ENCODE measurements at regions not wholly inside any gene's neighbourhood (a gene's known extent, or its start where the extent isn't known, plus 50 kb on each side); places are given as distances from the start of the nearest gene placed in this dataset.

DNA sequence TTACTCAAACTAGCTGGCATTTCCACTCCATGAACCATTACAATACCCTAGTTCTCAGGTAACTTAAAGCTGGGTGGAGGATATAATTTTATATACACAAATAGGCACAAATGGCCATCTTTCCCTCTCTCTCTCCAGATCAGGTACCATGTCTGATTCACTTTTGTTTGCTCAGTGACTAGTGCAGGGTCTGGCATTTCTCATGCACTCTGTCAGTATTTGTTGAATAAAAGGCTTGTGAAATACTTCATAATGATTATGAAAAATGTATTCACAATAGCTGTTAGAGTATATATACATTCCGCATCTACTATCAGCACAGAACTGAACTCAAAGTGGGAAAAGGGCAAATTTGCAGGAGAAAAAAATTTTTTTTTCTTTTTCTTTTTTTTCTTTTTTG, 510.2 kb upstream of the USP24 start:
- DNase-seq: no peak

DNA sequence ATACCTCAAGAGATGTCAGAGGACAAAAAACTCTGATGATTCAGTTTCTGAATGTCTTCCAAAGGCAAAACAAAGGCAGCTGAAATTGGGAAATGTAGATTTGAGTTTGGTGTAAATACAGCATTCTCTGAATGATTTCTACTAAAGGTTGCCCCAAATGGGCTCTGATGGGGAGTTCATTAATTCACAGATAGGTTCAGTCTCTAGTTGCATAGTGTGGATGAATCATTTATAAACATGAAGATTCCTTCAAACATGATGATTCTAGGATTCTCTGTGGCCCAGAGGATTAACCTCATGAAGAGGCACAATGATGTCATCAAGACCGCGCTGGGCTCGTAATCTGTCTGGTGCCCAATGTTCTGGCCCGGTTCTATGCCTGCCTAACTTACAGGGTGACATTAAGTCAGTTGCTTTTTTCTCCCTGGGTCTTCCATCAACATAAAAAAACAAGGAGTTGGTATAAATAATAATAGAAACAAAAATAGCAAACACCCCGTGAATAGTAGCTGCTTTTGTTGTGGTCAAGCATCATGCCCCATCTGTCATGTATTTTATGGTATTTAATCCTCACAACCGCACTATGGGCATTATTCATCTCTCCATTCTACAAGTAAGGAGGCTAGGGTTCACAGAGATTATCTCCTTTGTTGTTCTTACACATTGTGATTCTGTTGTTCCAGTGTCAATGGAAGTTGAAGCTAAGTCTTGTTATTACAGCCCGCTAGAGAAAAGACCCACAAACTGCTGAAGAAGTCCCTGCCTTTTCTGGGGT, 509.6 kb upstream of the USP24 start:
- DNase-seq: no peak

GRCh38 chr1:55723001-55723400, 507.8 kb upstream of the USP24 start:
- no peak for DNase-seq

DNA sequence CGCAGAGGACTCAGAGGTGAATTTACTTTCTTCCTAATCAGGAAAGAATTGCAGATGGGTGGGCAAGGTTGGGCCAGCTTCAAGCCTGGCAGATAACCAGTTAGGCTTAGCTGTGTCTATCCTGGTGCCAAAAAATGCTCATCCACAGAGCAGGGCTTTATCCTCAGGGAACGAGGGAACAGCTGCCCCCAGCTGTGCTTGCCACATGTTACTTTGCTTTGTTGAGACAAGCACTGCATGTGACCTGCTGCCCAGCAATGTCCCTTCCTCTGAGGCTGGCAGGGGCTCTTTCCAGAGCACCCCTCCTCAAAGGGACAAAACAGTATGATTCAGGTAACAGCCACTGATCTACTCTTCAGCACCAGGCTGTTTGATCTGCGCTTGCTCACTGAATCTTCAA, 505.1 kb upstream of the USP24 start:
- DNase-seq: no peak

DNA sequence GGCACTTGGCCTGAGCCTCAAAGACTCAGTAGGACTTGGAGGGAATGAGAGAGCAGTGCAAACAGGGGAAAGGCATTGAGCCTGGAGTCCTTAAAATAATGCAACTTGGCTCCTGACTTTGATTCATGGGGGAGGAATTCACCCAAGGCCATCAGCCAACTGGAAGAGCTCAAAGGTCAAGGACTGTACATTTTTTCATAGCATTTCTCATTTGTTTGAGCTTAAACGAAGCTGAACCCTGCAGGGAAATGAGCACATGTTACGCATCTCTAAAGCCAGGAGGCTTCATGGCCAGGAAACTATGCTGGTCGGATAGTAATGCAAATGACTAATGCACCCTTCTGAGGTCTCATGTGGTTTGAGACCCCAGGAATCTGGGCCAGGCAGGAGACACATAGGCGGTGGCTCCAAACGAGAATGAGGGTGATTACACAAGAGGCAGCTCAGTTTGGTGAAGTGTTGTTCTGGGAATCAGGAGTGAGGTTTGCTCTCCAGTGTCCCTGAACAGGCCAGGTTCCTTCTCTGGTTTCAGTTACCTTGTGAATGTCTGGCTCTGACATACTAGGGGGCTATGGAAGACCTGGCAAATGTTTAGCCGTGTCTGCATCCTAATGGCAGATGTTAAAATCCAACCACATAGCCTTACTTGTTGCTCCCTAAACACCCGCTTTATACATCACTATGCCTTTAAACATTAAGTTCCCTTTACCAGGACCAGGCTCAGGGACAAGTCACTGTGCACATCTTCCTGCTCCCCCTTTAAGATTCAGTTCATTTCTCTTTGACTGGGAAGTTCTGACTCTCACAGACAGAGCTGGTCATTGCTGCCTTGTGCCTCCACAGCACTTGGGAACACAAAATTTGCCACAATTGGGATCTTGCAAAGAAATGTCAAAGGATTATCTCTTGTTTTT, 503.9 kb upstream of the USP24 start:
- no peak for DNase-seq

DNA sequence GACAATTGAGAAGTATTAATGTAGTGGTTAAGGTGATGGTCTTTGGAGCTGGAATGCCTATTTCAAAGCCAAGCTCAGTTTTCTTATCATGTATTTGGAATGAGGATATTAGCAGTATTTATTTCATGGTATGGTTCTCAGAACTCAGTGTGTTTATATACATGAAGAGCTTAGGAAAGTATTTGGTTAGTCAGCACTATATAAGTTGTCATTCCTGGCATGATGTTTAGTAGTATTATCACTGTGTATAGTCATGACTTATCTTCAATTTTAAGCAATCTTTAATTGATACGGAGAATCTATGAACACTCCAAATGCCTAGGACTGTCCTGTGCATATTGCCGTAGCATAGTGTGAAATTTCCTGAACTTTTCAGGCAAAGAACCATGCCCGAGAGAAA, 501.9 kb upstream of the USP24 start:
- DNase-seq: no peak

GRCh38 chr1:55716610-55717009, 501.4 kb upstream of the USP24 start:
- no peak for DNase-seq

DNA sequence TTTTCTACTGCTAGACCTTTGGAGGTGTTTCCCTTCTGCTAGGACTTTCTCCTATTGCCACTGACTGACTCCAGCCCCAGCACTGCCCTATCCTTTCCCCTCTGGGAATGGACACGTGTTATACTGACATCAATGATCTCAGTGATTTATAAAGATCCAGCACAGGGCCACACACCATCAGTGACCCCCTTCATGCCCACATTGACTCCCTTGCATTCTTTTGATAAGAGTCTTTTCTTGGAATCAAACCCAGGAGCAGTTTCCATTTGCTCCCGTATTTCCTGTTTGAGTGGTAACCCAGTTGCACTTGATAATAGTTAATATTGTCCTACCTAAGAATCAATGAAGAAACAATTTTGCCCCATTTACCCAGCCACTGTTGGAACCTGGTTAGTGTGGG, 501.0 kb upstream of the USP24 start:
- DNase-seq: no peak

GRCh38 chr1:55714230-55714629, 499.1 kb upstream of the USP24 start:
- no peak for DNase-seq

DNA sequence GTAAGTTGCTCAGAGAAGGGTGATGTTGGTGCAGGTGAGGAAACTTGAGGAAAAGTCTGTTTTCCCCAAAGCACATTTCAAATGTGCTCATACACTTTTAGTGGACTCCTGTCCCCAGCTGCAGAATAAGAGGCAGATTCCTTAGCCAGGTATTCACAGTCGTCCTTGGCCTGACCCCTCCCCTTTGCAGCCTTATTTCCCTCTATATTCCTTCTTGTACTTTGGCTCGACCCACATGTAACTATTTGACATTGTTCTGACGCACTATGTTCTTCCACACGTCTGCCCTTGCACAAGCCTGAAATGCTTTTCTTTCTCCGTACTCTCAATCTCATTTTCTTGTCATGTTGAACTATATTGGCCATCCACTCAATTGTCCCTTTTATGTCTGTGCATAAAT, 498.4 kb upstream of the USP24 start:
- DNase-seq: no peak

GRCh38 chr1:55712148-55712547, 497.0 kb upstream of the USP24 start:
- DNase-seq: no peak

GRCh38 chr1:55708781-55709180, 493.6 kb upstream of the USP24 start:
- DNase-seq: no peak

GRCh38 chr1:55707846-55708245, 492.7 kb upstream of the USP24 start:
- DNase-seq: no peak

DNA sequence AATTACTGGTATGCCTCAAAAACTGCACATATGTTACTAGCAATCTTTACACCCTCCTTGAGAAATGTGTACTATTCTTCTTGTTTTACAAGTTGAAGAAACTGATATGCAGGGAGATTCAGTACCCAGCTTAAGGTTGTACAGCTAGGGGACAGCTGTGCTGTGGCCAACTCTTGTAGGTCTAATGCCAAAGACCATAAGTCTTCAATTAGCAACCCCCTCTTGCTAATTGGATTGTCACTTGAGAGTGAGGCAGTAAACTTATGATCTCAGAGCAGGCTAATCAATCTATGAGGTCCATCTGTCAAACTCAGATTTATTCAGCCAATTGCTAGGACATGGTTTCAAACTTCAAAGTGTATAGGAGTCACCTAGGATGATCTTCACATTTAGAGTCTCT, 492.0 kb upstream of the USP24 start:
- no peak for DNase-seq

GRCh38 chr1:55706397-55706796, 491.2 kb upstream of the USP24 start:
- DNase-seq: no peak

DNA sequence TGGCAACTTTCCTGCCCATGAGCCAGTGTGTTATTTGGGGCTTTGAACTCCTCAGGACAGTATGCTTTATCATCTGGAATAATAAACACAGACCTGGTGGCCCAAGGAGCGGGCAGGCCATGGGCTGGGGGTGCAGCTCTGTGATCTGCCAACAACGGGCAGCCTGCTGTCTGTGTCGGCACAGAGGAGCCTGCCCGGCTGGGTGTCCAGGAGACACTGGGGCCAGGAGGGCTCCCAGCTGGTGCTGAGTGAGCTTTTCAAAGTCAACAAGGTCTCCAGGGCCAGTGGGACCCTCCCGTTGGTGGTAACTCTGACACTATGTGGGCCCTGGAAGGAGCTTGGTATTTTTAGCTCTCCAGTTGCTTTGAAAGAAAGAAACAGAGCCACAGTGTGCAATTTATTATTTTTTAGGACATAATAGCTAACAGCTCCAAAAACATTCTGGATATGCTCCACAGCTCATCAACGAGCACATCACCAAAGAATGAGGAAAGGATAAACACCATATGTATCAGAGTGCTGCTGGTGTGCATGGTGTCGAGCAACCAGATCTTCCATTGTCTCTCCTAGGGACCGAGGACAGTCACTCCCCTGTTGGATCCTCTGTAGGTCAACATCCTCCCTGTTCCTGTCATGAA, 488.7 kb upstream of the USP24 start:
- DNase-seq: no peak

GRCh38 chr1:55702064-55702463, 486.9 kb upstream of the USP24 start:
- DNase-seq: peak; percentile 64

- peak; percentile 86 for DNase-seq
Measured at GRCh38 chr1:55700359-55701130, 485.4 kb upstream of the USP24 start.

DNA sequence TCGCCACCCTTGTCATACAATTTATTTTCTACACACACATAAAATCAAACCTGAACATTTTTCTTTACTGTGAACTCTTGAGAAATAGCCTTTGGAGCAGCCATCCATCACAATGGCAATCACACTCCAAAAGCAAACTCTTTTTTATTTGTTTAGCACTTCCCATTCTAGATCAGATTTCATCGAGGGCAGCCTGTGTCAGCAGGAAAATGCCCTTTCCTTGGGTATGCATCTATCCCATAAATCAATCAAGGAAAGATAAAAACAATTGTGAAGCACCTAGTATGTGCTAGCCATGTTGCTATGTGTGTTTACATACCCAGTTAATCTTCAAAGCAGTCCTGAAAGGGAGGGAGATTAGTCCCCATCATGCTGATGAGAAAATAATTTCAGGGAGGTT, 484.1 kb upstream of the USP24 start:
- DNase-seq: peak; percentile 85

DNA sequence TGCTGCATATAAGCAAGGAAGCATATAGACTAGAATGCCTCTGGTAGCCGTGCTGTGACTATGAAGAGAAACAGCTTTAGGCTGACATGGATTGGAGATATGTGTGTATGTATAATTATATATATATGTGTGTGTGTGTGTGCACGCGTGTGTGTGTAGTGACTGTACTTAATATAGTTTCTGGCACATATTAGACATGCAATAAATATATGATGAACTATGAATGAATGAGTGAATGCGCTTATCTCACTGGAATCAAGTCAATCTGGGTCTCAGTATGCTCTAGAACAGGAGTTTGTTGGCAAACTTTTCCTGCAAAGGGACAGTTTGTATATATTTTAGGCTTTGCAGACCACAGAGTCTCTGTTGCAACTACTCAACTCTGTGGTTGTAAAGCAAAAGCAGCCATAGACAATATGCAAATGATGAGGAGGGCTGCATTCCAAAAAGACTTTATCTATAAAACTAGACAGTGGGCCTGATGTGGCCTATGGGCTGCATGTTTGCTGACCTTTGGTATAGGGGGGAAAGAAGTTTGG, 482.9 kb upstream of the USP24 start:
- DNase-seq: no peak

DNA sequence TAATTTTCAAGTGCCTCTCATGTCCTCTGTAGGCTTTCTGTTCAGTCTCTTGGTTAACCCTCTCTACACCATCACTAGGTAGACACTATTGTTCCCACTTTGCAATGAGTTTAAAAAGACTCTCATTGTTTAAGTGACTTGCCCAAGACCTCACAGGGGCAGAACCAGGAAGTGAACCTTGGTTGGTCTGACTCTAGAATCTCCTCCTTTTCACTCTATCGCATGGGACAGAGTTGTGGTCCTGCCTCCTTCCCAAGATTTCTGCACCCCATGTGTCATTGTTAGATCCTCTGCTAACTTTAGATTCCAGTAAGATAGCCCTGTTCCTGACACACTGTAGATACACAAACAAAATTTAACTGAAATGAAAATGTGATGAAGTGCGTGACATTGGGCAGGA, 481.7 kb upstream of the USP24 start:
- DNase-seq: no peak

DNA sequence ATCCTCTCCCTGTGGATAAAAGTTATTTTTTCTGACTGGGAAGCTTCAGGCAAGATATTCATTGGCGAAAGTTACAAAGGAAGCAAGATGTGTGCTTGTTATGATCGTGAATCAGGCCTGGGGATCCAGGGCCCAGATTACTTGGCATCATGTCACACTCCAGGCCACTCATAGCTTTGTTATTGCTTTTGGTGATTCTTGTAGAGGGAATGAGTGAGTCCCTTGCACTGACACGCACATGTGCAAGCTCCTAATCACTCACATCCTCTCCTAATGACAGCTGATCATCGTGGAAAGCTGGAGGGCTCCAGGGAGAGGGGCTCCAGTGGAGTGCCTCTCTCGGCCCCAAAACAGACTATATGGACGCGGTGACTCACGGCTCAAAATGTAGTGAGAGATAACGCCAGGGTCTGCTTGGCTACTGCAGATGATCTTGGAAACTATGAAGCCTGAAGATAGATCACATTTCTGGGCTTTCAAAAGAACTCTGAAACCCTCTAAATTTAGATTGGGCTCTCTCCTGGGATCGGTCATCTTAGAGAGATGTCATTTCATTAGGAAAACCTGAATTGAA, 481.1 kb upstream of the USP24 start:
- no peak for DNase-seq
